Liver (tissue), 7 donors: ENCODE measurements at regions not wholly inside any gene's neighbourhood (a gene's known extent, or its start where the extent isn't known, plus 50 kb on each side); places are given as distances from the start of the nearest gene placed in this dataset.

Source experiments
- DNase-seq: peaks from one replicate; pipeline ENCODE4 v3.0.0-alpha.2; 2017; ENCODE audit warnings: low spot score
- H3K27ac ChIP-seq, 2 donors: one replicate each; pipeline ENCODE4 v1.7.0; 2013; ENCODE audit warnings: inconsistent platforms in 2 of 2, low read length in 2 of 2, control low read depth in 1 of 2, low read depth in 1 of 2, mild to moderate bottlenecking in 1 of 2
- H3K27me3 ChIP-seq, 4 donors: one replicate each; pipeline versions ENCODE4 v1.6.1 to v1.7.0; 2013; ENCODE audit warnings: low read length in 3 of 4, inconsistent platforms in 1 of 4, mild to moderate bottlenecking in 1 of 4, moderate library complexity in 1 of 4; ENCODE audit not compliant: control insufficient read depth in 4 of 4, insufficient read depth in 4 of 4
- H3K36me3 ChIP-seq, 4 donors: one replicate each; pipeline versions ENCODE4 v1.6.1 to v1.7.0; 2013; ENCODE audit warnings: low read length in 3 of 4, mild to moderate bottlenecking in 3 of 4, low read depth in 1 of 4, moderate library complexity in 1 of 4; ENCODE audit not compliant: control insufficient read depth in 4 of 4, insufficient read depth in 3 of 4
- H3K4me1 ChIP-seq, 4 donors: one replicate each; pipeline versions ENCODE4 v1.6.1 to v1.7.0; 2013; ENCODE audit warnings: low read length in 3 of 4, mild to moderate bottlenecking in 3 of 4, moderate library complexity in 1 of 4; ENCODE audit not compliant: control insufficient read depth in 4 of 4, insufficient read depth in 4 of 4
- H3K4me3 ChIP-seq, 3 donors: one replicate each; pipeline versions ENCODE4 v1.6.1 to v1.7.0; 2013; ENCODE audit warnings: low read length in 3 of 3, control low read depth in 1 of 3, low read depth in 1 of 3, mild to moderate bottlenecking in 1 of 3
- H3K9ac ChIP-seq, 2 donors: one replicate each; pipeline ENCODE4 v1.7.0; 2013; ENCODE audit warnings: low read length in 2 of 2, mild to moderate bottlenecking in 2 of 2, moderate library complexity in 2 of 2, control low read depth in 1 of 2, low read depth in 1 of 2
- H3K9me3 ChIP-seq, 4 donors: one replicate each; pipeline versions ENCODE4 v1.6.1 to v1.7.0; 2013; ENCODE audit warnings: low read length in 3 of 4; ENCODE audit not compliant: control insufficient read depth in 4 of 4
- ATF3 ChIP-seq: IDR thresholded peaks from 2 replicates; pipeline ENCODE4 v1.6.1; 2016; ENCODE audit warnings: antibody characterized with exemption
- EGR1 ChIP-seq, 2 donors: IDR thresholded peaks; 2 replicates each; pipeline ENCODE4 v1.6.1; 2016 to 2018; ENCODE audit warnings: antibody characterized with exemption in 2 of 2, low read depth in 2 of 2
- FOXA1 ChIP-seq: IDR thresholded peaks from 2 replicates; pipeline ENCODE4 v1.6.1; 2016; ENCODE audit warnings: antibody characterized with exemption
- FOXA2 ChIP-seq: IDR thresholded peaks from 2 replicates; pipeline ENCODE4 v1.6.1; 2016; ENCODE audit warnings: antibody characterized with exemption
- GABPA ChIP-seq, 2 donors: IDR thresholded peaks in 1 of 2; conservative IDR thresholded peaks in 1 of 2; 2 replicates each; pipeline ENCODE4 v1.6.1; 2016; ENCODE audit warnings: antibody characterized with exemption in 2 of 2, mild to moderate bottlenecking in 1 of 2, moderate library complexity in 1 of 2
- HNF4A ChIP-seq, 2 donors: conservative IDR thresholded peaks; 2 replicates each; pipeline ENCODE4 v1.6.1; 2016; ENCODE audit warnings: antibody characterized with exemption in 2 of 2, mild to moderate bottlenecking in 2 of 2
- HNF4G ChIP-seq: IDR thresholded peaks from 2 replicates; pipeline ENCODE4 v1.6.1; 2016; ENCODE audit warnings: antibody characterized with exemption
- JUND ChIP-seq, 2 donors: IDR thresholded peaks; 2 replicates each; pipeline ENCODE4 v1.6.1; 2016; ENCODE audit warnings: antibody characterized with exemption in 2 of 2
- MAX ChIP-seq: IDR thresholded peaks from 2 replicates; pipeline ENCODE4 v1.6.1; 2016; ENCODE audit warnings: antibody characterized with exemption
- NR2F2 ChIP-seq: IDR thresholded peaks from 2 replicates; pipeline ENCODE4 v1.6.1; 2016; ENCODE audit warnings: antibody characterized with exemption
- RAD21 ChIP-seq, 2 donors: IDR thresholded peaks; 2 replicates each; pipeline ENCODE4 v1.6.1; 2016; ENCODE audit warnings: antibody characterized with exemption in 2 of 2, mild to moderate bottlenecking in 2 of 2
- REST ChIP-seq: IDR thresholded peaks from 2 replicates; pipeline ENCODE4 v1.6.1; 2016; ENCODE audit warnings: antibody characterized with exemption, mild to moderate bottlenecking
- RXRA ChIP-seq, 2 donors: IDR thresholded peaks; 2 replicates each; pipeline ENCODE4 v1.6.1; 2017 to 2018; ENCODE audit warnings: antibody characterized with exemption in 2 of 2, mild to moderate bottlenecking in 1 of 2
- SP1 ChIP-seq: IDR thresholded peaks from 2 replicates; pipeline ENCODE4 v1.6.1; 2018; ENCODE audit warnings: antibody characterized with exemption, mild to moderate bottlenecking
- TAF1 ChIP-seq: conservative IDR thresholded peaks from 2 replicates; pipeline ENCODE4 v1.6.1; 2016; ENCODE audit warnings: antibody characterized with exemption, mild to moderate bottlenecking
- YY1 ChIP-seq: IDR thresholded peaks from 2 replicates; pipeline ENCODE4 v1.6.1; 2016; ENCODE audit warnings: antibody characterized with exemption, mild to moderate bottlenecking
- ZBTB33 ChIP-seq: IDR thresholded peaks from 2 replicates; pipeline ENCODE4 v1.6.1; 2016; ENCODE audit warnings: antibody characterized with exemption
- WGBS: extraction: QIAGEN DNeasy Blood & Tissue Kit; methylation state at CpG from one replicate; pipeline ENCODE4 v1.1.7; 2013; 5-methylcytosine and 5-hydroxymethylcytosine counted together
- donor health status: healthy.
- donor health status: healthy.
- donor health status: healthy.
- donor health status: healthy.

- Histone ChIP-seq H3K9ac (no peak overlapping the region), H3K9me3 (no peaks in the 10 kb centered on the region), H3K4me1 (peaks cover 0 to 3% (median 0%) of the 10 kb centered on the region in 4 donors), H3K27ac (no peak overlapping the region), H3K4me3 (peak overlapping the region in 1 of 3 donors; percentile 6), H3K36me3 (no peaks in the 10 kb centered on the region), H3K27me3 (no peaks in the 10 kb centered on the region)
- no peak for DNase-seq
- WGBS = 35% methylated on average over 7 of the region's 7 CpGs
- TF ChIP-seq JUND (IDR thresholded peaks at IDR 0.05) (no peak), ZBTB33 (no peak), HNF4A (conservative IDR thresholded peaks at IDR 0.05) (no peak), FOXA1 (no peak), REST (no peak), GABPA (IDR thresholded peaks at IDR 0.05 in 1 of 2, conservative IDR thresholded peaks at IDR 0.05 in 1 of 2) (no peak), MAX (no peak), TAF1 (no peak), SP1 (no peak), RXRA (IDR thresholded peaks at IDR 0.05) (no peak), YY1 (no peak), FOXA2 (no peak), EGR1 (IDR thresholded peaks at IDR 0.05; ENCODE audit: low read depth in 2 of 2) (no peak), ATF3 (no peak)
These were observed 231.4 kb upstream of the TUT7 start for GRCh38 chr9:86585422-86586143.

GRCh38 chr9:86580688-86581087, 226.5 kb upstream of the TUT7 start:
- Histone ChIP-seq H3K4me3 (no peak overlapping the region), H3K27me3 (no peaks in the 10 kb centered on the region), H3K9me3 (no peaks in the 10 kb centered on the region), H3K9ac (no peak overlapping the region), H3K36me3 (no peaks in the 10 kb centered on the region), H3K27ac (no peak overlapping the region), H3K4me1 (peaks cover 0 to 3% (median 0%) of the 10 kb centered on the region in 4 donors)
- WGBS = 81% methylated on average over 6 of the region's 6 CpGs
- TF ChIP-seq RXRA (IDR thresholded peaks at IDR 0.05) (no peak), MAX (no peak), HNF4G (no peak), GABPA (IDR thresholded peaks at IDR 0.05 in 1 of 2, conservative IDR thresholded peaks at IDR 0.05 in 1 of 2) (no peak), TAF1 (no peak), REST (no peak), EGR1 (IDR thresholded peaks at IDR 0.05; ENCODE audit: low read depth in 2 of 2) (no peak), NR2F2 (no peak), SP1 (no peak), FOXA2 (no peak), ZBTB33 (no peak), ATF3 (no peak), RAD21 (IDR thresholded peaks at IDR 0.05) (no peak), YY1 (no peak), FOXA1 (no peak), HNF4A (conservative IDR thresholded peaks at IDR 0.05) (no peak), JUND (IDR thresholded peaks at IDR 0.05) (no peak)
- DNase-seq = no peak
